ENCODE measurements at regions not wholly inside any gene's neighbourhood (a gene's known extent, or its start where the extent isn't known, plus 50 kb on each side); places are given as distances from the start of the nearest gene placed in this dataset.

DNA sequence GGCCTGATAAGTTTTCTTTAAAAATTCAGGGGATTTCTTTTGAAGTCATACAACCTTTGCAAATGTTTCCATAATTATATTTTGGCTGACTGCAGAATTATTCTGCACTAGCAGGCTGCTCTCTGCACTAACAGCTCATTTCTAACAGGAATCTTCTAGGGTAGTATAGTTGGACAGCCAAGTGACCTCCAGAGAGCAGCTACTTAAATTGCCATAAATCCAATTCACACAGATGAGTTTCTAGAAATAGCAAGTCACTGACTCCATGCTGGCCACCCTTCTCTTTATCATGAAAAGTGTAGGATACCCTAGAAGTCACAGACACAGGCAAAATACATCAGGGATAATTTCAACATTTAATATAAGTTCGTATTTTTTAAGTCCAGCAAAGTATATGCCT lies 110.9 kb upstream of the TARS1 start:
- no peak for DNase-seq (ENCODE audit: low spot score)

DNA sequence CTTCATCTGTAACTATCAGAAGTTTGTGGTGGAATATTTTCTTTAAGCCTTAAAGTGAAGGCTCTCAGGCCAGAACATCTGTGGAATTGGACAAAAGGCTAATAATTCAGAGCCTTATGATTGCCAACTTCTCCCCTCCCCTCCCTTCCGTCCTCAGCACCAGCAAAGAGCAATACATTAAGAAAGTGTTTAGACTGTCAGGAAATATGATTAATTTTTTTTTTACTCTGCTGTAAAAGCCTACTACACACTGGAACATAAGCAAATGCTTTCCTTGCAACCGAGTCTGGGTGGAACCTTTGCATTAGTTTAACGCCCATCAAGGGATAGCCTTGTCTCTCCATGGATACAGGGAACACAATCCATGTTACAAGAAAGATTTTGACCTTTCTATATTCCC lies 110.3 kb upstream of the TARS1 start:
- DNase-seq (ENCODE audit: low spot score) = no peak

DNA sequence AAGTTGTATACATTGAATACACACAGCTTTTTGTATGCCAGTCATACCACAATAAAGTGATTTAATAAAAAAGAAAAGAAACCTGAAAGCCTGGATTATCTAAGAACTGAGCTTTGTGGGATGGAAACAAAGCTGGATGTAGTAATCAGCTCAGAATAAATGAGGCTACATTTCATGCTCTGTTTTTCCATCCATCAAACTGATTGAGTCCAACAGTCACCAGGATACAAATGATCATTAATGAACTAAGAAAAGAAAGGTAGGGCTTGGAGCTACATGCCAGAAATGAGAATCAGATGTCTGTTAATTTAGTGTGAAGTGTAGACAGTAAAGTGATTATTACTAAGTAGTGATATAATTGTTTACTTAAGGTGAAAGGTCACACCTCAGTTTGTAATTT lies 109.8 kb upstream of the TARS1 start:
- DNase-seq (ENCODE audit: low spot score) = no peak

DNA sequence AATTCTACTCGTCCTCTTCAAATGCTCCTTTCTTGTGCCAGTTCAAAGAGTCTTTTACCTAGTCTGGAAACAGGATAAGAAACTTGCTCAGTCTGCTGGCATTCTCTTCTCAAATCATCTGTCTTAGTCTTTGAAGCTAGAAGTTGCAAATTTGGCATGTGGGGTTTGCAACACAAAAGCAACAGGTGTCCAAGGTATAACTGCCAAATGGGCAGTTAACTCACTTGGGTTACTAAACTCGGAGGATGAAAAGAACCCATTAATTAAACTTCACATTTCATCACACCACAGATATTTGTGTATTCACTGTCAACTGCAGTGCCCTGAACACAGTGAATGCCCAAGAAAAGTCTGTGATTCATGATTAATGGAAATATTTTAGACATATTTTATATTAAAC lies 108.0 kb upstream of the TARS1 start:
- no peak for DNase-seq (ENCODE audit: low spot score)

DNA sequence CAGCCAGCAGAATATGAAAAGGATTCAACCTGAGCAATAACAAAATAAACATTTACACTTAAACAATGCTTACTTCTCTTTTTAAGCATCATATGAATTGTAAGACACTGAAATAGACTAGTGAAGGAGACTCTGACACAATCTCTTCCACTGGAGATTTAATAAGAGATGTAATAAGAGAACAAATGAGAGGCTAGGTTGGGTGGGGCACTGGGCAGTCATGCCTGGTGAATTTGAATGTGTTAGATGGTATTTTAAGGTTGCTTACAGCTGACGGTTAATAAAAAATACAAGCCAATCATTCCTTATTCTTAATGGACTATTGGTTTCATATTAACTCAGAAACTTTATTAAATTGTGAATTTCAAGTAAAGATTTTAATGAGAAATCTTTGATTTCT lies 105.9 kb upstream of the TARS1 start:
- DNase-seq (ENCODE audit: low spot score) = no peak

DNA sequence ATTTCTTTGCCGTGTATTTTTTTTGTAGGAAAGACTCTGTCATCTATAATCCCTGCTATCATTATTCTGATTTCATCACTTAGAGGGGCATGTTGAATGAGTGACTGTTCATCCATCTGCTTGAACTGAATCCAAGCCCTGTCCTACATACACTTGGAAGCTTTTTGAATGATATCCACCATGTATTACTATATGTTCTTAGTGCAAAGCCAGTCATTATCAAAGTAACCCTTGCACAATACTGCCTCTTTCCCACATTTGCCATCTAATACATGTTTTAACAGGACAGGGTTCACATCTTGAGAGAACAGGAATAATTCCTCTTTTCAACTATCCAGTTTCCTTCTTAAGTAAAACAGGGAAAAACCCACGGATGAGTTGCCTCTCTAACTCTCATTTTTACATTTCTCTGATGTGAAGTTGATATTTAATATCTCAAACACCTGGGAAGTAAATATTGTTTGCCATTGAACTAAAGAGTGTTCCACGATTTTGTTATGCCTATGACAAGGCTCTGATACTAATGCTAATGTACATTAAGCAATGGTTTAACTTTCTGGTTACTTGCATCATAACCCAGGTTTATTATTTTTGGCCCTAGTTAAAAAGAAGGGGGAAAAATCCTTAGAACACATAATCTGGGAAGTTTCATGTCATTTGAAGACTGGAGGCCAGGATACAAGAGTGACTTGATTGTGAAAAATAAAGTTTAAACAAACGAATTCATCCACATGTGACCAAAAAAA lies 103.7 kb upstream of the TARS1 start:
- DNase-seq (ENCODE audit: low spot score) = no peak

DNA sequence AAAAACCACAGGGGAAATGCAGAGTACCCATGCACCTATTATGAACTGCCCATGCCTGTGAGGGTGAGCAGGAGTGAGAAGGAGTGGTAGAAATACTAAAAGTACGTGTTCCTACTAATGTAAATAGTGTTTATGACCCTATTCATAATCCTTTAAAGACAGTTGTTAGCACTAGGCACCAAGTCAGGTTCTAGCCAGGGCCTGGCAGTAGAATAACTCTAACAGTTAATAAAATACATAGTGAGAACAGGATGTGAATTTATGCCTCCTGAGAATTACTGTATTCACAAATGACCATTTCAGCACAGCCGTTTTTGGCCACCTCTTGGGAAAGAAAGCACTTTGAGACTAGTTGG lies 103.2 kb upstream of the TARS1 start:
- no peak for DNase-seq (ENCODE audit: low spot score)

DNA sequence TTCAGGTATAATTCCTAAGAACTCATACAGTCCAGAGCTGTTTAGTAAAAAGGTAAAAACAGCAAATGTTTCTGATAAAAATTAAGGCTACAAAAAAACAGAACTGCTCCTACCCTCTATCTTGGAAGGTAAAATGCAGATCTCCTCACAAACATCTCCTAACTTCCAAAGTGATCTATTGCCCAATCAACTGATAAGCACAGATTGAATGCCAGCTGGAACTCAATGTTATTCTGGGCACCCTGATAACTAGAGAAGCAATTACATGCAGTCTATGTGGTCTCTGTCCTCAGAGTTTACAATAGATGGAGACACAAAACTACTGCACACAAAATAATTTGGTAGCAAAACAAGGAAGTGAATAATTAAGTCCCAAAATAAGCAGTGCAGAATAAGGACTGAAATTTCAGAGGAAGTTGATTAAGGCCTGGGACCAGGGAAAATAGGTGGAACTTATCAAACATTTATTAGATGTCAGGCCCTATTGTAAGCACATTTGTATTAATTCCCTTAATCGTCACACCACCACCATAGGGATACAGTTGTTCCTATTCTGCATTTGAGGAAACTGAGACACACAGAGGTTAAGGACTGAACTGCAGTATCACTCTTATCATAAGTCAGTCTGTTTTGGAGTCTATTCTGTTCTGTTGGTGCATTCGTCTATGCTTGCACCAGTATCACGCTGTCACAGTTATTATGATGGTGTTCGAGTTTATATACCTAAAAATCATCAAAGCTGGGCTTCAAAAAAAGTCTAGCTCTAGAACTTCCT lies 102.2 kb upstream of the TARS1 start:
- DNase-seq (ENCODE audit: low spot score) = no peak

DNA sequence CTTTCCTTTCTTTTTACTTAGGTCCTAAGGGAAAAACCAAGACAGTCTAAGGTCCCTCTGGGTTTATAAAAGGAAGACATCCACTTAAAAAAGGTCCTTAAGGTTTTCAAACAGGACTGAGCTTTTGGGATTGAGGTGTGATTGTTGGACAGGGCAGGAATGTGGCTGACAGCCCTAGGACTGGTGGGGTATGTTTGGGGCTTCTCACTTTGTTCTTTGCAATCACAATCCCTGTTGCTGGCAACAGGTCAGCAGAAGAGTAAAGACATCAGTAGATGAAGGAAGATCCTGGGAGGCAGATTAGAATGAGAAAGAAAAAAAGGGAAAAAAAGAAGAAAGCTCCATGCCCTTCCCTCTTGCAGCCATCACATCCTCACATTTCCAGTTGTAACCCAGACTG lies 101.4 kb upstream of the TARS1 start:
- DNase-seq (ENCODE audit: low spot score) = no peak

DNA sequence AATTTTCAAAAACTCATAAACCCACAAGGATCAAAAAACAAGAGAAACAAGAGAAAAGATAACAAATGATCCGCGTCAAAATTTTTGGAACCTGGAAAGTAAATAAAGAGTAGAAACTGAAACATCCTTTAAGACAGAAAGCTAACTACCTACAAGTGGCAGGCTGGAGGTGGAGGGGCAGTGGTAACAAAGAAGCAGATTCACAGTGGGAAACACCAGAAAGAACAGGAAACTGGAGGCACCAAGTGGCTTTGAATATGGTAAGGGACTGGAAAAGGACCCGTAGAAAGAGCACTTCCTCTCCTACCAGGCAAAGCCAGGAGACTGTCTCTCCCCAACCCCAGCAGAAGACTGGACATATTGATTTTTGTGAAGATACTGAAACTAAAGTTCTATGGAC lies 100.6 kb upstream of the TARS1 start:
- no peak for DNase-seq (ENCODE audit: low spot score)

DNA sequence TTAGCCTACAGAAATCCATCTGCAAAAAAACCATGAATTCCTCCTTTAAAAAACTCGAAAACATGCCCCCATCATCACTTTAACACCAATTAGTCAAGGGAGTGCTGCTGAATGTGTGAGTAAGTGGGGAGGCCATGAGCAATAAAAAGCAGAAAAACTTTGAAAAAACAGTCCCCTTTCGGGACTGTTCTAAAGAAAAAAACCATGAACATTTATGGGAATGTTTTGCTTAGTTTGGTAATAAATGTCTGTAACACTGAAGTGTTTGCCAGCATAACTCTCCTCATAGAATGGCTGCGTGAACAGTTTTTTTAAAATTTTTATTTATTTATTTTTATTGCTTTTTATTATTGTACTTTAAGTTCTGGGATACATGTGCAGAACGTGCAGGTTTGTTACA lies 99.4 kb upstream of the TARS1 start:
- DNase-seq (ENCODE audit: low spot score) = no peak

DNA sequence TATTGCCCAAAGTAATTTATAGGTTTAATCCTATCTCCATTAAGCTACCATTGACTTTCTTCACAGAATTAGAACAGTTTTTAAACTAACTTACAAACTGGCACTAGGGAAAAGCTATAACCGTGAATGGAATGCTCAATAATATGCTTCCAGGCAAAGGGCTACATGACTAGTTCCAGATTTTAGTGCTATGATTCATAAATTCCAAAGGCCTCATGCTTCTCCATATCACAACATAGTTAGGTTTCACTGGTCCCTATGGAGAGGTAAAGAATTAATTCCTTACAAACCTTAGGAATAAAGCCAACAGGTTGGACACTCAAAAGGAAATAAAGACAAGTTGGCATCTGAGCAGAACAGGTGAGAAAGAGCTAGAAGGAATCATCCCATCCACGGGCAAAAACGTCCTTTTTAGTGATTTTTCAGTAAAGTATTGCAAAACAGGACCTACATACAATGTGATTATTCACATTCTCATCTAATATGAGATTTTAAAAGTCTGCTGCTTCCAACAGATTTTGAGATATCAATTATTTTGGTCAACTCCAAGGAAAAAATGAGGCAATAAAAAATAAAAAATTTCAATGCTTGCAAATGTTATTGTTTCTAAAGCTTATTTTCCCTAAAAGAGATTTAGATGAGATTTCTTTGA lies 97.0 kb upstream of the TARS1 start:
- DNase-seq (ENCODE audit: low spot score) = no peak

DNA sequence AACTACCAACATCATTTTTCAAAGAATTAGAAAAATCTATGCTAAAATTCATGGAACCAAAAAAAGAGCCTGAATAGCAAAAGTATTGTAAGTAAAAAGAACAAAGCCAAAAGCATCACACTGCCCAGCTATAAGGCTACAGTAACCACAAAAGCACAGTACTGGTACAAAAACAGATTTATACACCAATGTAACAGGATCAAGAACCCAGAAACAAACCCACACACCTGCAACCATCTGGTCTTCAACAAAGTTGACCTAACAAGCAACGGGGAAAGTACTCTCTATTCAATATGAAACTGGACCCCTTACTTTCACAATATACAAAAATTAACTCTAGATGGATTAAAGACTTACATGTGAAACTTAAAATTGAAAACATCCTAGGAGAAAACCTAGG lies 94.2 kb upstream of the TARS1 start:
- no peak for DNase-seq (ENCODE audit: low spot score)

DNA sequence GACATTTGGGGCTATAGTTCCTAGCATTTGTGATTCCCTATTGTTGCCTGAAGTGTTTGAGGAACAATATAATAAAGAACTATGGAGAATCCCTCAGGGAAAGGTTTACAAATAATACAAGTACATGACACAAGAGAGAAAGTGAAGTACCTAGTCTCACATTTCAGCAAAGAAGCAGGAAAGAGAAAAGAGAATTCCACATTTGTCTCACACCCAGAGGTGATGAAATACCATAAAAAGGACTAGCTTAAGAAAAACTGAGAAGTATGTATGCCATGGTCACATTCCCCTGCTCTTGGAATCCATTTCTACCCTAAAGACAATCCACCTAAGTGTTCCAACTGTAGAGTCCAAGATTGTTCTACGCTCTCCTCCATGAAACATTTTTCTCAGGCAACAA lies 79.0 kb upstream of the TARS1 start:
- DNase-seq (ENCODE audit: low spot score) = no peak

DNA sequence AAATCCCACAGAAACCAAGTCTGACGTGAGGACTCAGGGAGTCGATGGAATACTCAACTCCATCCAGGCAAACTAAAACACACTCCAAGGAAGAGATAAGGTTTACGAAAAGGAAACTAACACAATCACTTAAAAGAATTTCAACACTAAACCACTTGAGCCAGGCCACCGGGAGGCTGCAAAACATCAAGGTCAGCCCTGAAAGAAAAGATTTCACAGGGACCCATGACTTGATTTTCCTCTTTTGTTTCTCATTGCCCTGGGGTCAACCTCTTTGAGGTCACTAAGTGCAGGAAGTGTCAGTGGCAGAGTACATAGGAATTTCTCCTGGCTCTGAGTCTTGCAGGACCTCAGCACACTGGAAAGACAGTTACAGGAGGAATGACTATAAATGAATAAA lies 77.8 kb upstream of the TARS1 start:
- DNase-seq (ENCODE audit: low spot score) = no peak

DNA sequence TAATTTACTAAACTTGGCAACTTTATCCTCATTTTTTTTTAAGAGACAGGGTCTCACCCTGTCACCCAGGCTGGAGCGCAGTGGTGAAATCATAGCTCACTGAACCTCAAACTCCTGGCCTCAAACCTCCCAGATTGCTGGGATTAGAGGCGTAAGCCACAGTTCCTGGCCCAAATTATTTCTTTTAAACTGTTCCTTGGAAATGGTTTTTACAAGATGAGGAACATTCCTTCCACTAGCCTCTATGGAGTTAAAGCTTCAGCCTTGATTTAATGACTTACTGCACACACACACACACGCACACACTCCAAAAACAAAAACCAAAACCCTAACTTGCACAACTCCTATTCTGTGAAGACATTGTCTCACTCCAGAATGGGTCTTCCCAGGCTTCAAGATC lies 77.2 kb upstream of the TARS1 start:
- no peak for DNase-seq (ENCODE audit: low spot score)

DNA sequence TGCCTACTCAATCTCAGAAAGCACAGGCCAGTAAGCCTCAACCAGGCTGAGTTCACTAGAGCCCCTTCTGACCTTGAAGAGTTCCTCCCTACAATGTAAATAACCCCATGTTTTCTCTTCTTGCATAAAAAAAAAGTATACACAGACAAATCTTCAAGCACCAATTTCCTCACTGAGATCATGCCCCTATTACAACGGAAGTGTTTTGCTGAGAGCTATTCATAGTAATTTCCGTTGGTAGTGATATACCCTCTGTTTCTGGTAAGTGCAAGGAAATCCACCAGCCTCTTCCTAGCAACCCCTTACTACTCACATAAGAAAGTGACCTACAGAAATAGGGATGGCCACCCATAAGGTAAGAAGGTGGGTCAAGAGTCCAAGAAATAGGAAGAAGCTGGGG lies 76.4 kb upstream of the TARS1 start:
- DNase-seq (ENCODE audit: low spot score) = no peak

DNA sequence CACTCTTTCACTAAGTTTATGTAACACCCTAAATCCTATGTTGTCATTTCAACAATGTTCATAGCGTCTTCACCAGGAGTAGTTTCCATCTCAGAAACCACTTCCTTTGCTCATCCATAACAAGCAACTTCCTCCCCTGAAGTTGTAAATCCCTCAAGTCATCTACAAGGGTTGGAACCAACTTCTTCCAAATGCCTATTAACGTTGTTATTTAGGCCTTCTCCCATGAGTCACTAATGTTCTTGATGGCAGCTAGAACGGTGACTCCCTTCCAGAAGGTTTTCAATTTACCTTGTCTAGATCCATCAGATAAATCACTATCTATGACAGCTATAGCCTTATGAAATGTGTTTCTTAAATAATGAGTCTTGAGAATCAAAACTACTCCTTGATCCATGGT lies 73.3 kb upstream of the TARS1 start:
- no peak for DNase-seq (ENCODE audit: low spot score)

DNA sequence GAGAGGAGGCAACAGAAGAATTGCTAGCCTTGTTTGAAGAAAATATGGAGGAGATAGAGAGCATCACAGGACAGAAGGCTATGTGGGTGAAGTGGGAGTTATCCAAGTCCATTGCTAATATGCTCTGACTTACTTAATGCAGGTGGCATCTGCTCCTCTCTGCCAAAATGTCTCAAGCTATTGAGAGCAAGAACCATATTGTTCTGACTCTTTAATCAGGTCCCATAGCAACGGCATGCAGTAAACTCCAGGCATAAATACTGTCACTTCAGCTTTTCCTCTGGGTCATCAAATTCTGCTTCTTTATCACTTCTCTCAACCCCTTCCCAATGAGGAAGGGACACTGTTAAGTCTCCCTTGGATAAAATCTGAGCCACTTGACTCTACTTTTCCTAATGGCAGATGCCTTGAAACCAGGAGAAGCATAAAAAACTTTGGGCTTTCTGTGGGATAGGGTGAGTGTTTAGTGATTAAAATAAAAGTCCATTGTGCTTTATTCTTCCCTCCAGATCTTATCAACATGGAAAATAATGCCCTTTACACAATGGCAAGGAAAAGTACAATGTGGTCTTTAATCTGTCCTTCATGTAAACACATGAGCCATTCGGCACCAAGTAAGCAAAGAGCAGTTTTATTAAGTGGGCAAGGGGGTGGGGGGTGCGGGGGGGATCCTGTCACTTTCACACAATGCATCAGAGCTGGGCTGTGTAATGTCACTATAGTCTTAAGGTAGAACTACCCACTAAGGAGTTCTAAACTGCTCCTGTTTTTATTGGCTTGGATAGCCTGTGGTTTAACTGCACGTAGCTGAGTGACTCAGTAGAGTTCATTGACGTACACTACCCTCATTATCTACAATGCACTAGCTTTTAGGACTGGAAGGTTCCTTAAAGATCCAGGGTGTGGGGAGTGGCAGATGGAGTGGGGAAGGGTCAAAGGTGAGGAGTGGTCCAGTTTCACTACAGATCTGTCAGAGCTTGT lies 71.0 kb upstream of the TARS1 start:
- DNase-seq (ENCODE audit: low spot score) = no peak

DNA sequence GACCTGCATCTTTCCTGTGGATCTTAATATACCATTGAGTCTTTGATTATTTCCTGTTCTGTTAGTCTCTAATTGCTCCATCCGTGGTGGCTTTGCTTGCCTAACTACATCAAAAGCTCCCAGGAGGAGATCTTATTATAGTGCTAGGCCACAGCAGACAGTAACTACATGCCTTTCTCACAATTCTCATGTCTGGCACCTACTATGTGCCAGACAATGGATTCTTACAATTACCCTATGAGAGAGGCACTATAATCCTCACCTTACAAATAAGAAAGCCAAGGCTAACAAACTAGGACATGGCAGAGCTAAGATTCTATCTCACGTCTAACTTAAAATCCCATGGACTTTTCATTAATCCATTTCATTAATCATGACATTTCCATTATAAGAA lies 70.3 kb upstream of the TARS1 start:
- DNase-seq (ENCODE audit: low spot score) = no peak

DNA sequence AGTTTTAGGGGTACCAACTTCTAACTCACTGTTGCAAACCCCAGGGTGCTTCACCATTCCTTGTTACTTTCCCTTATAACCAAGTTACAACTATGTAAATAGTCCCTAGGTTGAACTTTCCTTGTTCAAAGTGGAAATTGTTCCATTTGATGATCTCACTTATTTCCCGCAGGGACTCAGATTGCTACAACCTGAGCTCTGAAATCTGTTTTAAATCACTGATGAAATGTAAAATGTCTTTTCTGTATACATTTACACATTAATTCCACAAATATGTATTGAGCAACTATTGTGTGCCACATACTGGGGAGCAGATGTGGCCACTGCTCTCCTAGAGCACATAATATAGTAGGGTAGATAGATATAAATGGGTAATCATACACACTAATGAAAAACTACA lies 69.1 kb upstream of the TARS1 start:
- no peak for DNase-seq (ENCODE audit: low spot score)

DNA sequence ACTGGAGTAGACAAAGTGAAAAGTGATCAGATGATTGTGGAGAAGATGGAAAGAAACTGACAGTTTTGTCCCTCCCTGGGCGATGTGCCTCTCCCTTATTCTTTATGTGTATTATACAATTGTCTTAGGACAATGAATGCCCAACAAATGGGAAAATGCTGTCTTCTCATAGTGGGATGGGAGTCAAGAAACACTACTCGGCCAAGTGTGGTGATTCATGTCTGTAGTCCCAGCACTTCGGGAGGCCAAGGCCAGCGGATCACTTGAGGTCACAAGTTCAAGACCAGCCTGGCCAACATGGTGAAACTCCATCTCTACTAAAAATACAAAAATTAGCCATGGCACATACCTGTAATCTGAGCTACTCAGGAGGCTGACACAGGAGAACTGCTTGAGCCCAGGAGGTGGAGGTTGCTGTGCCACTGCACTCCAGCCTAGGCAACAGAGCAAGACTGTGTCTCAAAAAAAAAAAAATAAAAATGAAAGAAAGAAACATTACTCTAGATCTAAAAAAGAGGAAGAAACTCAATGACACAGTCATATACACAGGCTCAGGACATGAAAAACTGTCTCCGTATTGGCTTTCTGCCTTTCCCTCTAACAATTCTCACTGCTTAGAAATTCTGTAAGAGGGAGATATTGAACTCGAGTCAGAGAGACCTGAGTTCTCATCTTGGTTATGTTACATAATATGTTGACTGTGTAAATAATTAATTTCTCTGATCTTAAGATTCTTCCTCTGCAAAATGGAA lies 67.9 kb upstream of the TARS1 start:
- DNase-seq (ENCODE audit: low spot score) = no peak
